Ectodermal cell (in vitro differentiated cells): ENCODE measurements at regions not wholly inside any gene's neighbourhood (a gene's known extent, or its start where the extent isn't known, plus 50 kb on each side); places are given as distances from the start of the nearest gene placed in this dataset.

Experiments used
- H3K27ac ChIP-seq: 2 replicates; pipeline ENCODE4 v1.7.0; 2013; ENCODE audit warnings: mild to moderate bottlenecking, low read depth, low read length; ENCODE audit not compliant: insufficient read depth, poor library complexity, severe bottlenecking
- H3K27me3 ChIP-seq: 2 replicates; pipeline ENCODE4 v1.7.0; 2013; ENCODE audit warnings: mild to moderate bottlenecking, low read length; ENCODE audit not compliant: insufficient read depth, control insufficient read depth, poor library complexity, severe bottlenecking
- H3K36me3 ChIP-seq: one replicate; pipeline ENCODE4 v1.7.0; 2013; ENCODE audit warnings: low read length; ENCODE audit not compliant: control insufficient read depth, insufficient read depth
- H3K4me1 ChIP-seq: one replicate; pipeline ENCODE4 v1.7.0; 2013; ENCODE audit warnings: low read length; ENCODE audit not compliant: control insufficient read depth, insufficient read depth
- H3K4me3 ChIP-seq: 2 replicates; pipeline ENCODE4 v1.7.0; 2013; ENCODE audit warnings: low read depth, low read length, control low read depth; ENCODE audit not compliant: insufficient read depth
- H3K9me3 ChIP-seq: 2 replicates; pipeline ENCODE4 v1.7.0; 2013; ENCODE audit warnings: mild to moderate bottlenecking, low read length, moderate library complexity; ENCODE audit not compliant: control insufficient read depth
- WGBS, 2 experiments: methylation state at CpG; one replicate each; pipeline ENCODE4 v1.1.7; 2013; ENCODE audit warnings: missing lambda C conversion rate in 2 of 2; 5-methylcytosine and 5-hydroxymethylcytosine counted together

DNA sequence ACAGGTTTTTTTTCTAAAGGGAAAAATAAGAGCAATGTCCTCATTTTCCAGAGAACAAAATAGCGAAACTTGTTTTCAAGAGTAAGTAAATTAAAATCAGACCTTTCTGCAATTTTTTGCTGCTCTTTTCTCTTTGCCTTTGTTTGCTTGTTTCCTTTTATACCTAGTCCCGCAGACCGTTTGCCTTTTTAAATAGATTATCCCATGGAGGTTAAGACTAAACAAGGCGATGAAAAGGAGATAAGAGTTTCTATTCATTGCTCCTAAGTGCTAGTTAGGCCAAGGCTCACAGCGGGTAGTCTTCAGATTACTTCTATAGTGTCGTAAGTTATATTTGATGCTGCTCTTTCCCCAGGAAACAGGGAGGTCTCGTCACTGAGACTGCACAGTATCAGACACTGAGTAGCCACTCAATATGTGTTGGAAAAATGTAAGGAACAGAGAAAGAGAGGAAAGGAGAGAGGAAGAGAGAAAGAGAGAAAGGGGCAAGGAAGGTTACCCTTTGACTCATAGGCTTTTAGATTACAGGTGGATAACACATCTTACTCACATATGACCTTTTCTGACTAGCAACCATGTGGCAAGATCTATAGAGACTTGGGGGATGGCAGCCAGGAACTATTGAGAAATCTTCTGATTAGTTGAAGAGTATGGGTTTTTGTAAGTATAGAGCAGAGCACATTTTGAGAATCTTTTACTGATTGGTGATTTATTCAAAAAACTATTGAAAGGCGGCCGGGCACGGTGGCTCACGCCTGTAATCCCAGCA lies 107.5 kb upstream of the PARP11 start:
- Histone ChIP-seq H3K4me1 (no peaks in the 10 kb centered on the region), H3K9me3 (no peaks in the 10 kb centered on the region), H3K27me3 (no peaks in the 10 kb centered on the region), H3K4me3 (no peak overlapping the region), H3K36me3 (no peaks in the 10 kb centered on the region), H3K27ac (no peak overlapping the region)
- WGBS, 2 experiments = 78 to 86% methylated on average over 11 of the region's 11 CpGs

DNA sequence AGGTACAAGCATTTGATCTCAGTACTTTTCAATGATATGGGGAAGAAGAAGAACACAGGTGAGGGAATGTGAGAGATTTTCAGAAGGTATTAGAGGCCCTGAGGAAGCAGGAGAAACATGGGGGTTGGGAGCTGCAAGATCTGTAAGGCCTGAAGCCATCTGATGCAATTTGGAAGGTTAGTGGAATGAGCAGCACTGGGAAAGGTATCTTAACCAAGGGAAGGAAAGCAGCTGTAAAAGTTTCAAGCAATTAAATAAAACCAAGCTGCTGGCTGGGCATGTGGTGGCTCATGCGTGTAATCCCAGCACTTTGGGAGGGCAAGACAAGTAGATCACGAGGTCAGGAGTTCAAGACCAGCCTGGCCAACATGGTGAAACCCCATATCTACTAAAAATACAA lies 104.4 kb upstream of the PARP11 start:
- no peak overlapping the region for H3K27ac ChIP-seq
- 93 to 95% methylated on average over 2 of the region's 2 CpGs for WGBS, 2 experiments

DNA sequence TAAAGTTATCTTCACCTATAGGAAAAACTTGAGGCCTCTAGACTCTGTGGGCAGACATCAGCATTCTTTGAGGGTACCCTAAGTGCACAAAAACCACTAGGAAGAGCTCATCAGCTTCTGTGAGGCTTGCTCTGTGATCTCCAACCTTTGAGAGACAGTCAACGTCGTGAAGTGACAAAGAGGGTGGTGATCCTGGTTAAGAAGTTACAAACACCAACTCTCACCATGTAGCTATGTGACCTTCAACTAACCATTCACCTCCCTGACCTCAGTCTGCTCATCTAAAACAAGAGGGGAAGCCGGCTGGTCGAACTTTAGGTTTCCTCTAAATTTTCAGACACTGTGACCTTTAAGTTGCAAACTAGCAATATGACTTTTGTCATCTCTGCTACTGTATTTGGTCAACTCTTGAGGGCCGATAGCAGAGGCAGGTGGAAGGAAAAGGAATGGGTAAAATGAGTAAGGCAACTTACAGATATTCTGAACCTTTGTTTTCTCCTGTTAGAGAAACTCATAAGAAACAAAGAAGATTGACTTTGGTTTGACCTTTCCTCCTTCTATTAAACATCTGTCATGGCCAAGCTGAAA lies 103.2 kb upstream of the PARP11 start:
- Histone ChIP-seq H3K9me3 (no peaks in the 10 kb centered on the region), H3K4me1 (no peaks in the 10 kb centered on the region), H3K27ac (no peak overlapping the region), H3K4me3 (no peak overlapping the region), H3K36me3 (no peaks in the 10 kb centered on the region), H3K27me3 (no peaks in the 10 kb centered on the region)
- 88 to 91% methylated on average over 5 of the region's 5 CpGs for WGBS, 2 experiments

More for the DNA sequence above, 104.4 kb upstream of the PARP11 start:
- H3K36me3 ChIP-seq = no peaks in the 10 kb centered on the region
- H3K9me3 ChIP-seq = no peaks in the 10 kb centered on the region
- H3K27me3 ChIP-seq = no peaks in the 10 kb centered on the region
- no peak overlapping the region for H3K4me3 ChIP-seq
- no peaks in the 10 kb centered on the region for H3K4me1 ChIP-seq

DNA sequence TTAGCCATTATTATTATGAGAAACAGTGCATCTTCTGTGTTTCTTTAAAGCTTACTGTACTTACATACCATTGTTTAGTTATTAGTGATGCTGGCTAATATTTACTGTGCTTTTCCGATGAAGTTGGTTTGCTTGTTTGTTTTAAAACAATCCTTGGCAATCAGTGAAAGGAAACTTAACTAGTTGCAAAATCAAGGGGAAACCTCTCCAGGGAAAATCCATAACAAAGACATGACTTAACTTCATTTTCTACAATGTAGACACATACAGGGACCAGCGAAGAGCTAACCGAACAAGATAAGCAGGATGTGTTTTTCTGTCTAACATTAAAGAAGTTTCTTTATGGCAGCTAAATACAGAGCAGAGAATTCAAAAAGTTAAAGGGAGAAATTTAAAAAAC lies 102.5 kb upstream of the PARP11 start:
- WGBS, 2 experiments = 83 to 96% methylated on average over 1 to 3 of the region's 3 CpGs

DNA sequence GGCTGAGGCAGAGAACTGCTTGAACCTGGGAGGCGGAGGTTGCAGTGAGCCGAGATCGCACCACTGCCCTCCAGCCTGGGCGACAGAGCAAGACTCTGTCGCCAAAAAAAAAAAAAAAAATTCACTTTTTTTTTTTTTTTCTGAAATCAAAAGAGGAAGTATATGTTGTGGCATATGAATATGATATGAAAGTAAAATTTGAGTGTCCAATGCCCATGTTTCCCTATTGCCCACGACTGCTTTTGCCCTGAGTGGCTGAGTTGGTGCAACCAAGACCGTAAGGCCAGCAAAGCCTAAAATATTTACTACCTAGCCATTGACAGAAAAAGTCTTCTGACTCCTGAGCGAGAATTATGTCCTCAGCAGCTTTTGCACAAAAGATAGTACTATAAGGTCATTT lies 101.7 kb upstream of the PARP11 start:
- Histone ChIP-seq H3K4me3 (no peak overlapping the region), H3K9me3 (no peaks in the 10 kb centered on the region), H3K27ac (no peak overlapping the region), H3K36me3 (no peaks in the 10 kb centered on the region), H3K4me1 (no peaks in the 10 kb centered on the region), H3K27me3 (no peaks in the 10 kb centered on the region)
- 97 to 98% methylated on average over 6 to 8 of the region's 8 CpGs for WGBS, 2 experiments

More for the DNA sequence above, 102.5 kb upstream of the PARP11 start:
- Histone ChIP-seq H3K36me3 (no peaks in the 10 kb centered on the region), H3K4me3 (no peak overlapping the region), H3K4me1 (no peaks in the 10 kb centered on the region), H3K9me3 (no peaks in the 10 kb centered on the region), H3K27ac (no peak overlapping the region), H3K27me3 (no peaks in the 10 kb centered on the region)

DNA sequence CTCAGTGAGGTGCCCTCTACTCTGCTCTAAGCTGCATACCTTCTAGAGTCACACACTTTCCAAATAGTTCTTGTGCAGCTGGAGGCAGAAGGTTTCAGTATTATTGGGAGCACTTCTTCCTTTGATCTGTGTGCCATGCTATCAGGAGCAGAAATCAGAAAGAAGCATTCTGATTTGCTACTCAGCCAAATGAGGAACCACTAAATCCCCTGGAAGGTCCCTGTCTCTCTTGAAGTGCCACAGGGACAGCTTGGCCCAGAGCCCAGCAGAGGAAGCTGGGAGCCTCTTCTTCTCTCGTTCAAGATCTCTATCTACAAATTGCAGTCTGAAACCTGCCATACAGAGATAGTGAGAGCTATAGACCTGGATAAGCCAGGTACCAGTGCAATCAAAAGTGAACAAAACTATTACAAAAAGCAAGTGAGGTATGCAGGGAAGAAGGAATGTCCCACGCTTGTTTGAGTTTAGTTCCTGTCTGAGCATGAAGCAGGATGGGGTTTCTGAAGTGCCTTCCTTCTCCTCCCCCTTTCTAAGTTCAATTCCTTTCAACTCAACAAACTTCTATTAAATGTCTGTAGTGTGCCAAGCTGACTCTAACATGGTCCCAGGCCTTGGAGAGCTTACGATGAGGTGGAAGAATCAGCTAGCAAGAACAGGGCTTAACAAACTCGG lies 100.9 kb upstream of the PARP11 start:
- H3K4me1 ChIP-seq = no peaks in the 10 kb centered on the region
- no peaks in the 10 kb centered on the region for H3K27me3 ChIP-seq
- H3K27ac ChIP-seq = no peak overlapping the region
- H3K4me3 ChIP-seq = no peak overlapping the region
- H3K36me3 ChIP-seq = no peaks in the 10 kb centered on the region
- H3K9me3 ChIP-seq = no peaks in the 10 kb centered on the region
- WGBS, 2 experiments = 94% methylated on average over 4 of the region's 4 CpGs

DNA sequence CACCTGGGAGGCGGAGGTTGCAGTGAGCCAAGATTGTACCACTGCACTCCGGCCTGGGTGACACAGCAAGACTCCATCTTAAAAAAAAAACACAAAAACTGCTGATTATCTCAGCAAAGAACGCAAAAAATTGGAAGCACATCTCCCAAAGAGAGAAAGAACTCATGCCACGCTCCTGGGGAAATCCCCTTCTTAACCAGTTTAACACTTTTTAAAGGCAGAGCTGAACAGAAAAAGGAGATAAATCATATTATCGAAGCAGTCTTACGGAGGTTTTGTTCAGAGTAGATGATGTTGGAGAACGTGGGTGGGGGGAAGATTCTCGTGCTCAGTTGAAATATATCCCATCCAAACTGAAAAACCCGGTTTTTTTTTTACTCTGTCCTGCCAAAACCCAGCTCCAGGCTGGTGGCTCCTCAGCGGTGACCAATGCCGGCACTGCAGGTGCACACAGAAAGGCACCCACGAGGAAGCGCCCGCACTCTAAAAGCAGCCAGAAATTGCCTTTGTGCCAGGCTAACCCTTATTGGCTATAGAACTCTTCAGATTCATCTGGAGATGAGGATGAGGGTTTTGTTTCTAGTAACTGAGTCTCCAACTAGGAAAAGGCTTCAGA lies 100.2 kb upstream of the PARP11 start:
- 92 to 93% methylated on average over 14 of the region's 14 CpGs for WGBS, 2 experiments
- Histone ChIP-seq H3K4me1 (peaks cover 2% of the 10 kb centered on the region), H3K27ac (no peak overlapping the region), H3K27me3 (no peaks in the 10 kb centered on the region), H3K9me3 (no peaks in the 10 kb centered on the region), H3K4me3 (no peak overlapping the region), H3K36me3 (no peaks in the 10 kb centered on the region)

DNA sequence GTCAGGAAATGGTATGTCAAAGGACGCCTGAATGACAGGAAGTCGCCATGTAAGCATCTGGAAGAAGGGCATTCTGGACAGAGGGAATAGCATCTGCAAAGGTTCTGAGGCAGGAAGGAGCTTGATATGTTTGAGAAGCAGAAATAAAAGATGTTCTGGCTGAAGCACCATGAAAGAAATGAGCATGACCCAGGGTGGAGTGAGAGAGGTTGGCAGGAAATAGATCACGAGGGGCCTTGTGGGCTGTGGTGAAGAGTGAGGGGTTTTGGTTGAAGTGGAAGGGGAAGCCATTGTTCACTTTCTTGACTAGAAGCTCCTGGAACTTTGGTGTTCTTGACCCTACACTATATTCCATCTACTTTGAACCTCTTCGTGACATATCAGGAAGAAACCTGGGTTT lies 99.4 kb upstream of the PARP11 start:
- WGBS, 2 experiments = 69 to 71% methylated on average over 4 of the region's 4 CpGs
- Histone ChIP-seq H3K27ac (no peak overlapping the region), H3K36me3 (no peaks in the 10 kb centered on the region)

DNA sequence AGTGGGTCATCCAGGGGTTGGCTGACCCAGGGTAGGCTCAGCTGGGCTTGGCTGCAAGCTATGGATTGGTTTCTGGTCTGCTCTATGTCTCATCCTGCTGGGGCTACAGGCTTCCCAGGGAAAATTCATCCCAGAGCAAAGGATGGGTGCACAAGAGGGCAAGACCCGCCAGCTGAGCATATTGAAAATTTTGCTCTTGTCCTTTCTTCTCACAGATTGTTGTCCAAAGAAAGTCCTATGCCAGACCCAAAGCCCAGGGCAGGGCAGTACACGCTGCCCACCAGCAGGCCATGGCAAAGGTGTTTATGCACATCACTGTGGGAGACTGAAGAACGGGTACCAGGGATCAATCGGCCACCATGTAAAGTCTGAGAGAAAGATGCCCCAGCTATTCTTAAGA lies 95.3 kb upstream of the PARP11 start:
- no peaks in the 10 kb centered on the region for H3K36me3 ChIP-seq
- no peak overlapping the region for H3K4me3 ChIP-seq
- no peak overlapping the region for H3K27ac ChIP-seq
- 96% methylated on average over 4 of the region's 4 CpGs for WGBS, 2 experiments
- no peaks in the 10 kb centered on the region for H3K27me3 ChIP-seq
- H3K4me1 ChIP-seq = peaks cover 9% of the 10 kb centered on the region
- H3K9me3 ChIP-seq = no peaks in the 10 kb centered on the region

More for the DNA sequence above, 99.4 kb upstream of the PARP11 start:
- H3K9me3 ChIP-seq = no peaks in the 10 kb centered on the region
- peaks cover 9% of the 10 kb centered on the region for H3K4me1 ChIP-seq
- no peaks in the 10 kb centered on the region for H3K27me3 ChIP-seq
- no peak overlapping the region for H3K4me3 ChIP-seq

DNA sequence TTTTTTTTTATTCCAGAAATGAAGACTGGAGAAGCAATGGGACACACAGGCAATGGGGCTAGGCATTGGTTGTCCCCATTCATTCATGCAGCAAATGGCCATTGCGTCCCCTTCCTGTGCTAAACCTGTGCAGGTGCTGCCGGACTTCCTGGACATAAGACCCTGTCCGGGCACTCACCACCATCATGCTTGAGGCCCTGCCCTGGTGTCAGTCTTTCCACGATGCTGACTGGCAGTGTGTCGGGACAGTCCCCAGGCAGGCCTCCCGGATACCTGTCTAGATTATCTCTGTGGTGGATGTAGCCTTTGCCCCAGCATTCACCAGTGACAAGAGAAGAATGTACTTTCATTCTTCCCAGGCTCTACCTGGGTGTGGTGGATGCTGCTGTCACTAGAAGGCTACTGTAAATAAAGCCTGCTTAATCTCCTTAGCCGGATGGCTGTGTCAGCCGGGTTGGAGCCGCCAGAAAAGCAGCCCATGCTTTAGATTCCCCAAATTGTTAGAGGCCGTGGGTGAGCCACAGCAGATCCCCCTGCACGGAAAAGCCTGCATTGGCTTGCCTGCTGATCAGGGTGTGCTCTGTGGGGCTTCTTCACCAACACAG lies 94.5 kb upstream of the PARP11 start:
- H3K27ac ChIP-seq = no peak overlapping the region
- peaks cover 9% of the 10 kb centered on the region for H3K4me1 ChIP-seq
- no peaks in the 10 kb centered on the region for H3K27me3 ChIP-seq
- H3K9me3 ChIP-seq = no peaks in the 10 kb centered on the region
- 55 to 69% methylated on average over 11 of the region's 11 CpGs for WGBS, 2 experiments
- no peaks in the 10 kb centered on the region for H3K36me3 ChIP-seq
- no peak overlapping the region for H3K4me3 ChIP-seq
